ENCODE measurements at regions not wholly inside any gene's neighbourhood (a gene's known extent, or its start where the extent isn't known, plus 50 kb on each side); places are given as distances from the start of the nearest gene placed in this dataset.

DNA sequence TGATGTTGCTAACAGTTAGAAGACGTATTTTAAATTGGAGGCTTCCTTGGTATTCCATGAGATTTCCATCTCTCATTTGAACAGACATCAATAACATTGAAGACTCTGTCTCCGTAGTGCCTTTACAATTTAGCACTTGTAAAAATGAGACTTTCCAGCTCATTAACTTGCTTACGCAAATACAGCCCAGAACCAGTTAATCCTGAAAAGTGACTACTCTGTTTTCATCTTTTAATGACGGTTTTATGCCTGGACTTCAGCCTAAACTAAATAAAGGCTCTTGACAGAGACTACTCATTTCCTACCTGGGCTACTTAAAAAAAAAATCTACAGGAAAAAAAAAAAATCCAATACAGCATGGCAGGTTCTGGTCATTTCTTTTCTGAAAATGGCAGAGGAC, 148.6 kb downstream of the LRATD1 start:
- TF ChIP-seq YY1 (IDR thresholded peaks at IDR 0.05; ENCODE audit: low read depth, low read length) (no peak), POLR2AphosphoS5 (IDR thresholded peaks at IDR 0.05; ENCODE audit: low read depth, low read length) (no peak), SRF (IDR thresholded peaks at IDR 0.05; ENCODE audit: low read depth, low read length) (no peak), EZH2 (IDR thresholded peaks at IDR 0.05; ENCODE audit: low read depth, low read length, severe bottlenecking) (no peak), MAFK (IDR thresholded peaks at IDR 0.05; ENCODE audit: low read depth, low read length) (no peak), NANOG (IDR thresholded peaks at IDR 0.05; ENCODE audit: insufficient read depth, low read depth, low read length, poor library complexity, severe bottlenecking) (no peak), POLR2A (IDR thresholded peaks at IDR 0.05; ENCODE audit: control extremely low read depth in 1 of 2, low read depth in 2 of 2, low read length in 2 of 2) (no peak), SIN3A (conservative IDR thresholded peaks at IDR 0.05 in 1 of 2, IDR thresholded peaks at IDR 0.05 in 1 of 2; ENCODE audit: low read depth in 1 of 2, low read length in 2 of 2) (no peak), EP300 (IDR thresholded peaks at IDR 0.05; ENCODE audit: borderline replicate concordance in 1 of 2, low read depth in 2 of 2, low read length in 2 of 2) (no peak)
- TF ChIP-seq, protein P1, sequence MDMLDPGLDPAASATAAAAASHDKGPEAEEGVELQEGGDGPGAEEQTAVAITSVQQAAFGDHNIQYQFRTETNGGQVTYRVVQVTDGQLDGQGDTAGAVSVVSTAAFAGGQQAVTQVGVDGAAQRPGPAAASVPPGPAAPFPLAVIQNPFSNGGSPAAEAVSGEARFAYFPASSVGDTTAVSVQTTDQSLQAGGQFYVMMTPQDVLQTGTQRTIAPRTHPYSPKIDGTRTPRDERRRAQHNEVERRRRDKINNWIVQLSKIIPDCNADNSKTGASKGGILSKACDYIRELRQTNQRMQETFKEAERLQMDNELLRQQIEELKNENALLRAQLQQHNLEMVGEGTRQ (IDR thresholded peaks at IDR 0.05; ENCODE audit: low read length), result no peak
- TF ChIP-seq, protein P2, sequence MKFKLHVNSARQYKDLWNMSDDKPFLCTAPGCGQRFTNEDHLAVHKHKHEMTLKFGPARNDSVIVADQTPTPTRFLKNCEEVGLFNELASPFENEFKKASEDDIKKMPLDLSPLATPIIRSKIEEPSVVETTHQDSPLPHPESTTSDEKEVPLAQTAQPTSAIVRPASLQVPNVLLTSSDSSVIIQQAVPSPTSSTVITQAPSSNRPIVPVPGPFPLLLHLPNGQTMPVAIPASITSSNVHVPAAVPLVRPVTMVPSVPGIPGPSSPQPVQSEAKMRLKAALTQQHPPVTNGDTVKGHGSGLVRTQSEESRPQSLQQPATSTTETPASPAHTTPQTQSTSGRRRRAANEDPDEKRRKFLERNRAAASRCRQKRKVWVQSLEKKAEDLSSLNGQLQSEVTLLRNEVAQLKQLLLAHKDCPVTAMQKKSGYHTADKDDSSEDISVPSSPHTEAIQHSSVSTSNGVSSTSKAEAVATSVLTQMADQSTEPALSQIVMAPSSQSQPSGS (IDR thresholded peaks at IDR 0.05; ENCODE audit: low read length), result no peak
- TF ChIP-seq, protein P3, sequence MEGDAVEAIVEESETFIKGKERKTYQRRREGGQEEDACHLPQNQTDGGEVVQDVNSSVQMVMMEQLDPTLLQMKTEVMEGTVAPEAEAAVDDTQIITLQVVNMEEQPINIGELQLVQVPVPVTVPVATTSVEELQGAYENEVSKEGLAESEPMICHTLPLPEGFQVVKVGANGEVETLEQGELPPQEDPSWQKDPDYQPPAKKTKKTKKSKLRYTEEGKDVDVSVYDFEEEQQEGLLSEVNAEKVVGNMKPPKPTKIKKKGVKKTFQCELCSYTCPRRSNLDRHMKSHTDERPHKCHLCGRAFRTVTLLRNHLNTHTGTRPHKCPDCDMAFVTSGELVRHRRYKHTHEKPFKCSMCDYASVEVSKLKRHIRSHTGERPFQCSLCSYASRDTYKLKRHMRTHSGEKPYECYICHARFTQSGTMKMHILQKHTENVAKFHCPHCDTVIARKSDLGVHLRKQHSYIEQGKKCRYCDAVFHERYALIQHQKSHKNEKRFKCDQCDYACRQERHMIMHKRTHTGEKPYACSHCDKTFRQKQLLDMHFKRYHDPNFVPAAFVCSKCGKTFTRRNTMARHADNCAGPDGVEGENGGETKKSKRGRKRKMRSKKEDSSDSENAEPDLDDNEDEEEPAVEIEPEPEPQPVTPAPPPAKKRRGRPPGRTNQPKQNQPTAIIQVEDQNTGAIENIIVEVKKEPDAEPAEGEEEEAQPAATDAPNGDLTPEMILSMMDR (IDR thresholded peaks at IDR 0.05; ENCODE audit: control extremely low read depth in 1 of 3, insufficient read depth in 1 of 3, low read depth in 1 of 3, low read length in 3 of 3), result no peak
